Stimulated activated CD8-positive, alpha-beta memory T cell treated with anti-CD3 and anti-CD28 coated beads, Interleukin-12 subunit alpha, Interleukin-12 subunit beta, amount 100 ng/mL, for 24 hours (primary cell): ENCODE measurements at regions not wholly inside any gene's neighbourhood (a gene's known extent, or its start where the extent isn't known, plus 50 kb on each side); places are given as distances from the start of the nearest gene placed in this dataset.

Experiments used
- DNase-seq: peaks from one replicate; pipeline ENCODE4 v3.0.0-alpha.2; 2020; ENCODE audit errors: extremely low read depth

- DNase-seq = no peak
These were observed 256.6 kb downstream of the DLL1 start for GRCh38 chr6:170034294-170034693.

GRCh38 chr6:170033666-170034065 is 257.2 kb downstream of the DLL1 start:
- DNase-seq = no peak

GRCh38 chr6:170032706-170033309 is 258.1 kb downstream of the DLL1 start:
- no peak for DNase-seq

GRCh38 chr6:170032197-170032596 is 258.7 kb downstream of the DLL1 start:
- no peak for DNase-seq

GRCh38 chr6:170031684-170032121 is 259.2 kb downstream of the DLL1 start:
- no peak for DNase-seq

GRCh38 chr6:170030821-170031471 is 259.9 kb downstream of the DLL1 start:
- DNase-seq = no peak

- no peak for DNase-seq
These were observed 260.5 kb downstream of the DLL1 start for GRCh38 chr6:170030284-170030815.

GRCh38 chr6:170029416-170030283 is 261.2 kb downstream of the DLL1 start:
- DNase-seq = no peak

GRCh38 chr6:170028629-170029345 is 262.1 kb downstream of the DLL1 start:
- DNase-seq = no peak

- no peak for DNase-seq
These were observed 263.2 kb downstream of the DLL1 start for GRCh38 chr6:170027647-170028043.

GRCh38 chr6:170026751-170027646 is 263.9 kb downstream of the DLL1 start:
- DNase-seq = no peak

- DNase-seq = no peak
These were observed 264.7 kb downstream of the DLL1 start for GRCh38 chr6:170025935-170026750.

- no peak for DNase-seq
These were observed 265.5 kb downstream of the DLL1 start for GRCh38 chr6:170025341-170025911.

- DNase-seq = no peak
These were observed 265.9 kb downstream of the DLL1 start for GRCh38 chr6:170024940-170025339.

GRCh38 chr6:170023620-170024521 is 267.0 kb downstream of the DLL1 start:
- no peak for DNase-seq

GRCh38 chr6:170022827-170023619 is 267.9 kb downstream of the DLL1 start:
- DNase-seq = no peak

GRCh38 chr6:170022291-170022722 is 268.6 kb downstream of the DLL1 start:
- no peak for DNase-seq

GRCh38 chr6:170021579-170021978 is 269.3 kb downstream of the DLL1 start:
- no peak for DNase-seq
